ENCODE measurements at regions not wholly inside any gene's neighbourhood (a gene's known extent, or its start where the extent isn't known, plus 50 kb on each side); places are given as distances from the start of the nearest gene placed in this dataset.

GRCh38 chr10:109287858-109288257, 635.5 kb downstream of the XPNPEP1 start:
- no peak overlapping the region for H3K4me3 ChIP-seq
- ATAC-seq (no peak), FAIRE-seq (no peak), DNase-seq (ENCODE audit: low read depth in 1 of 2, low spot score in 1 of 2) (no peak)
- H3K4me1 ChIP-seq: no peaks in the 10 kb centered on the region
- H3K27ac ChIP-seq: no peak overlapping the region
- CTCF ChIA-PET: no interaction called here
- WGBS (ENCODE audit: missing lambda C conversion rate): 2% methylated on average over 3 of the region's 3 CpGs
- TF ChIP-seq EHMT2 (IDR thresholded peaks at IDR 0.05; ENCODE audit: low read depth) (no peak), CBX2 (IDR thresholded peaks at IDR 0.05; ENCODE audit: borderline replicate concordance, low read depth) (no peak), NPAS2 (CRISPR knock-in tag; IDR thresholded peaks at IDR 0.05; ENCODE audit: borderline replicate concordance) (no peak), MAFK (IDR thresholded peaks at IDR 0.05; ENCODE audit: partially characterized antibody) (no peak), CHD4 (IDR thresholded peaks at IDR 0.05; ENCODE audit: borderline replicate concordance) (no peak), FOSB (CRISPR knock-in tag; IDR thresholded peaks at IDR 0.05) (no peak), NR3C1 (IDR thresholded peaks at IDR 0.05) (no peak), FOXS1 (CRISPR knock-in tag; IDR thresholded peaks at IDR 0.05) (no peak), HES2 (IDR thresholded peaks at IDR 0.05) (no peak), SMC3 (IDR thresholded peaks at IDR 0.05) (no peak), MAZ (IDR thresholded peaks at IDR 0.05; ENCODE audit: borderline replicate concordance, low read depth, low read length) (no peak), MYC (IDR thresholded peaks at IDR 0.05; ENCODE audit: borderline replicate concordance, low read length) (no peak), ESRRA (IDR thresholded peaks at IDR 0.05; ENCODE audit: borderline replicate concordance, low read length) (no peak)
- TF ChIP-seq, protein P1, sequence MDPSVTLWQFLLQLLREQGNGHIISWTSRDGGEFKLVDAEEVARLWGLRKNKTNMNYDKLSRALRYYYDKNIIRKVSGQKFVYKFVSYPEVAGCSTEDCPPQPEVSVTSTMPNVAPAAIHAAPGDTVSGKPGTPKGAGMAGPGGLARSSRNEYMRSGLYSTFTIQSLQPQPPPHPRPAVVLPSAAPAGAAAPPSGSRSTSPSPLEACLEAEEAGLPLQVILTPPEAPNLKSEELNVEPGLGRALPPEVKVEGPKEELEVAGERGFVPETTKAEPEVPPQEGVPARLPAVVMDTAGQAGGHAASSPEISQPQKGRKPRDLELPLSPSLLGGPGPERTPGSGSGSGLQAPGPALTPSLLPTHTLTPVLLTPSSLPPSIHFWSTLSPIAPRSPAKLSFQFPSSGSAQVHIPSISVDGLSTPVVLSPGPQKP (IDR thresholded peaks at IDR 0.05; ENCODE audit: low read depth, low read length): no peak
- no peaks in the 10 kb centered on the region for H3K9me3 ChIP-seq
- H3K4me2 ChIP-seq: no peak overlapping the region
- POLR2A ChIA-PET: no interaction called here

- TF ChIP-seq HEYL (CRISPR knock-in tag; IDR thresholded peaks at IDR 0.05) (no peak), FOSL2 (IDR thresholded peaks at IDR 0.05) (no peak), FOSL2 (CRISPR knock-in tag; IDR thresholded peaks at IDR 0.05) (no peak), CBX8 (IDR thresholded peaks at IDR 0.05) (no peak), CHD4 (IDR thresholded peaks at IDR 0.05; ENCODE audit: borderline replicate concordance) (no peak), RCOR1 (IDR thresholded peaks at IDR 0.05; ENCODE audit: low read depth, low read length) (no peak), JUNB (IDR thresholded peaks at IDR 0.05) (no peak), TP53 (CRISPR knock-in tag; IDR thresholded peaks at IDR 0.05) (no peak), MAFK (IDR thresholded peaks at IDR 0.05; ENCODE audit: partially characterized antibody) (no peak), ZNF302 (CRISPR knock-in tag; IDR thresholded peaks at IDR 0.05) (no peak), SREBF2 (IDR thresholded peaks at IDR 0.05) (no peak), ESRRA (IDR thresholded peaks at IDR 0.05; ENCODE audit: borderline replicate concordance, low read length) (no peak), MAX (IDR thresholded peaks at IDR 0.05) (no peak), BCL3 (IDR thresholded peaks at IDR 0.05) (no peak), KDM5A (IDR thresholded peaks at IDR 0.05) (no peak), RAD21 (conservative IDR thresholded peaks at IDR 0.05 in 1 of 2, IDR thresholded peaks at IDR 0.05 in 1 of 2) (no peak)
- Histone ChIP-seq H3K9me3 (no peaks in the 10 kb centered on the region), H3K4me3 (no peak overlapping the region), H3K27ac (no peak overlapping the region), H3K4me2 (no peak overlapping the region), H3K4me1 (no peaks in the 10 kb centered on the region)
- FAIRE-seq (no peak), ATAC-seq (no peak), DNase-seq (ENCODE audit: low read depth in 1 of 2, low spot score in 1 of 2) (peak in 1 of 2 experiments; percentile 2)
- ChIA-PET CTCF (no interaction called here), POLR2A (no interaction called here)
Measured at GRCh38 chr10:109282510-109282909, 640.8 kb downstream of the XPNPEP1 start.
